BLaER1 treated with 17β-estradiol and CSF1 and Interleukin-3, amounts not matched to agents 10 nM and 100 nM (cell line): ENCODE measurements at regions not wholly inside any gene's neighbourhood (a gene's known extent, or its start where the extent isn't known, plus 50 kb on each side); places are given as distances from the start of the nearest gene placed in this dataset.
A peak's percentile ranks its signal among the peaks of the same experiment; 100 is the strongest.

Experiments used
- H3K27ac ChIP-seq, 11 experiments: shearing (Covaris generic); formaldehyde crosslinking; 2 replicates each; pipeline ENCODE4 v1.8.1; 2022
- H3K27me3 ChIP-seq, 11 experiments: shearing (Covaris generic); formaldehyde crosslinking; 2 replicates each; pipeline ENCODE4 v1.8.1; 2022
- H3K36me3 ChIP-seq, 11 experiments: shearing (Covaris generic); formaldehyde crosslinking; 2 replicates each; pipeline ENCODE4 v1.8.1; 2022
- H3K4me1 ChIP-seq, 10 experiments: shearing (Covaris generic); formaldehyde crosslinking; 2 replicates each; pipeline ENCODE4 v1.8.1; 2022
- H3K4me2 ChIP-seq, 11 experiments: shearing (Covaris generic); formaldehyde crosslinking; 2 replicates each; pipeline ENCODE4 v1.8.1; 2022
- H3K4me3 ChIP-seq, 10 experiments: shearing (Covaris generic); formaldehyde crosslinking; 2 replicates each; pipeline ENCODE4 v1.8.1; 2022
- H3K9ac ChIP-seq, 11 experiments: shearing (Covaris generic); formaldehyde crosslinking; 2 replicates each; pipeline ENCODE4 v1.8.1; 2022
- H3K9me3 ChIP-seq, 11 experiments: shearing (Covaris generic); formaldehyde crosslinking; replicated peaks in 1 of 11; 2 replicates each; pipeline ENCODE4 v1.8.1; 2022
- H4K20me1 ChIP-seq, 11 experiments: shearing (Covaris generic); formaldehyde crosslinking; 2 replicates each; pipeline ENCODE4 v1.8.1; 2022
- Cebpa-rat ChIP-seq, 11 experiments: shearing (Covaris generic); IDR thresholded peaks; 2 replicates each; pipeline ENCODE4 v1.8.1; 2022

DNA sequence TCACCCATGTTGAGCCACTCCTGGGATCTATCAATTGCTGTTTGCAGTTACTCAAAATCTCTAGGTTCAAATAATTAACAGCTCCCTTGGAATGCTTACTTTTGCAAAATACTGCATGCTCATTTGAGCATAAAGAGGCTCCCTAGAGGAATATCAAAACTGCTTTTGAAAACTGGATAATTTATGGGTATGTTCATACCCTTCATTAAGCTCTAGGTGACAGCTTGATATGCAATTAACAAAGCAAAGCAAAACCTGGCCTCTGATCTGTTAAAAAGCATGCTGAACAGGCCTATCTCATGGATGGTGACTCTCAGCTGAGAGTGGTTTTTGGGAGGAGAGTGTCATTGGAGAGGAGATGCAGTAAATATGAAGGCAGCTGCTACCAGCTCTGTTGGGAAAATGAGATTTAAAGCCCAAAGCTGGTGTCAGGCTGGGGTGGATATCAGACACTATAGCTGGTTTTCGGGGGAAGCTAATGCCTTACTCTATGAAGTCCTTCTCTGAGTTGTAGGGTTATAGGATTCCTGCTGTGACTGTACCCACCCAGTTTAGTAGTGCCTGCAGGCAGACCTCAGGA, 110.9 kb downstream of the RASSF10 start:
- no peak overlapping the region for H3K27ac ChIP-seq

DNA sequence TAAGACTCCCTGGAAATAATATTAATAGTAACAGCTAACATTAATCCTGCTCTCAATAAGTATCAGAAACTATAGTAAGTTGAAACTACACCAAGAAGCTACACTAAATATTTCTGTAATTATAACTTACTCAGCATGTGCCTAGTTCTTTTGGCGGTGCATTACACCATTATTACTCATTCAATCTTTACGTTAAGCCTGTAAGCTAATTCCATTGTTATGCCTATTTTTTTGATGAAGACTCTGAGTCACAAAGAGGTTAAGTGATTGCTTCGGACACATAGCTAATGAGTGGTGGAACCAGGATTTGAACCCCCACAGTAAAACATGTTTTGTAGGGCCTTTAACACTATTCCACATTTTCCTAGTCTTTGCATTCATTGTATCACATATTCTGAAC, 111.6 kb downstream of the RASSF10 start:
- Histone ChIP-seq H3K9ac (no peak overlapping the region), H3K27ac (no peak overlapping the region), H3K4me2 (no peak overlapping the region), H3K9me3 (peaks cover 6 to 20% (median 8%) of the 10 kb centered on the region in 11 experiments; a peak in 19 of 22 replicates), H3K36me3 (no peaks in the 10 kb centered on the region), H3K4me3 (no peak overlapping the region), H3K4me1 (peaks cover 0 to 23% (median 8%) of the 10 kb centered on the region in 10 experiments; a peak in 10 of 20 replicates), H3K27me3 (no peaks in the 10 kb centered on the region), H4K20me1 (no peaks in the 10 kb centered on the region)
- TF ChIP-seq Cebpa-rat (IDR thresholded peaks at IDR 0.05) = no peak

More for the DNA sequence above, 110.9 kb downstream of the RASSF10 start:
- Histone ChIP-seq H3K27me3 (no peaks in the 10 kb centered on the region), H3K9me3 (peaks cover 6 to 13% (median 8%) of the 10 kb centered on the region in 11 experiments; a peak in 19 of 22 replicates), H3K4me1 (peaks cover 0 to 27% (median 8%) of the 10 kb centered on the region in 10 experiments; a peak in 10 of 20 replicates), H3K4me2 (peak overlapping the region in 4 of 11 experiments; percentile 6 to 56 (median 44); a peak in 3 of 22 replicates), H3K9ac (no peak overlapping the region), H4K20me1 (no peaks in the 10 kb centered on the region), H3K36me3 (no peaks in the 10 kb centered on the region), H3K4me3 (no peak overlapping the region)
- TF ChIP-seq Cebpa-rat (IDR thresholded peaks at IDR 0.05) = no peak

DNA sequence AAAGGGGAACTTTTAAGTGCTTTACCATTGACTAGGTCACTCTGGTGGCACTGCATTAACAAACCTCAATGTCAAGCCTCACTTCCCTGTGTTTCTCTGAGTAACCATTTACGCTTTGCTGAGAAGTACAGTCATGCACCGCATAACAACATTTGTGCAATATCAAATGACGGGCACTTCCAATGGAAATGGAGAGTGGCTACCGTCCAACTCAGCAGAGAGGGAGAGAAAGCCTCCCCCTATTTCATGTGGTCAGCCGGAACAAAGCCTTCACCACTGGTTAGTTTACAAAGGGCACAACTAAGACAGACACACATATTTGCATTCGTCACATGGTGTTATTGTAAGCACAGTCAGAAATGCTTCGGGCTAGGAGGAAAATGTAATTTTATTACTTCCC, 117.3 kb downstream of the RASSF10 start:
- Histone ChIP-seq H3K27ac (no peak overlapping the region), H4K20me1 (no peaks in the 10 kb centered on the region), H3K27me3 (no peaks in the 10 kb centered on the region; a peak in 1 of 22 replicates), H3K4me3 (no peak overlapping the region), H3K4me1 (peaks cover 0 to 11% (median 0%) of the 10 kb centered on the region in 10 experiments; a peak in 5 of 20 replicates), H3K4me2 (peak overlapping the region in 3 of 11 experiments; percentile 3 to 27 (median 4); a peak in 1 of 22 replicates), H3K36me3 (no peaks in the 10 kb centered on the region), H3K9me3 (peaks cover 8 to 44% (median 33%) of the 10 kb centered on the region in 11 experiments; a peak in 21 of 22 replicates), H3K9ac (no peak overlapping the region)
- TF ChIP-seq Cebpa-rat (IDR thresholded peaks at IDR 0.05) = no peak

DNA sequence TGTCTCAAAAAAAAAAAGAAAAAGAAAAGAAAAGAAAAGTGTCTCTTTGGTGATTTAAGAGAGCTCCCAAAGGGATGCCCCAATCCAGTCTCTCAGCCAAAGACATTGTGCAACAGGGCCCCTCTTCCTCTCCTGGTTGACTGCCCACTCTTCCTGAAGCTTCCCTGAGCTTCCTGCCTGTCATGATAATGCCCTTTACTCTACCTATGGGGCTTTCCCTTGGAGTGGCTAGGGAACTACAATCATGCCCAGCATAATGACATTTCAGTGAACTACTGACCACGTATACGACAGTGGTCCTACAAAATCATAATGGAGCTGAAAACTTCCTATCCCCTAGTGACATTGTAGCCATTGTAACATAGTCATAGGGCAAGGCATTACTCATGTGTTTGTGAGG, 118.0 kb downstream of the RASSF10 start:
- H3K4me1 ChIP-seq = peaks cover 0 to 16% (median 4%) of the 10 kb centered on the region in 10 experiments; a peak in 14 of 20 replicates
- H3K9ac ChIP-seq = no peak overlapping the region
- H3K36me3 ChIP-seq = no peaks in the 10 kb centered on the region
- H3K9me3 ChIP-seq = peaks cover 8 to 51% (median 39%) of the 10 kb centered on the region in 11 experiments; a peak in 21 of 22 replicates
- H3K27ac ChIP-seq = no peak overlapping the region
- H3K4me2 ChIP-seq = peak overlapping the region in 4 of 11 experiments; percentile 3 to 27 (median 7); a peak in 1 of 22 replicates
- H3K27me3 ChIP-seq = no peaks in the 10 kb centered on the region; a peak in 1 of 22 replicates
- no peak overlapping the region for H3K4me3 ChIP-seq
- TF ChIP-seq Cebpa-rat (IDR thresholded peaks at IDR 0.05) = no peak
- no peaks in the 10 kb centered on the region for H4K20me1 ChIP-seq

DNA sequence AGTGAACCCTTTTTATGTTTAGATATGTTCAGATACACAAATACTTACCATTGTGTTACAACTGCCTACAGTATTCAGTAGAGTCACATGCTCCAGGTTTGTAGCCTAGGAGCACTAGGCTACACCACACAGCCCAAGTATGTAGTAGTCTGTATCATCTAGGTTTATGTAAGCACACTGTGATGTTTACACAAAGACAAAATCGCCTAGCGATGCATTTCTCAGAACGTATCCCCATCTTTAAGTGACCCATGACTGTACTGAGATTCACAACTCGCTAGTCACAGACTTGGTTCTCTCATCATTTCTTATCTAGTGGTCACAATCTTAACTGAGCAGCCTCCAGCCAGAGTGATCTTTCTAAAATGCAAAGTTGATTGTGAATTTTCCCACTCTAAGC, 119.2 kb downstream of the RASSF10 start:
- TF ChIP-seq Cebpa-rat (IDR thresholded peaks at IDR 0.05) = no peak
- Histone ChIP-seq H3K27ac (no peak overlapping the region), H3K4me2 (no peak overlapping the region), H3K36me3 (no peaks in the 10 kb centered on the region), H3K9ac (no peak overlapping the region), H4K20me1 (no peaks in the 10 kb centered on the region), H3K27me3 (no peaks in the 10 kb centered on the region; a peak in 1 of 22 replicates), H3K4me3 (no peak overlapping the region), H3K4me1 (peaks cover 6 to 28% (median 16%) of the 10 kb centered on the region in 10 experiments; a peak in 19 of 20 replicates), H3K9me3 (peaks cover 0 to 42% (median 32%) of the 10 kb centered on the region in 11 experiments; a peak in 21 of 22 replicates)

DNA sequence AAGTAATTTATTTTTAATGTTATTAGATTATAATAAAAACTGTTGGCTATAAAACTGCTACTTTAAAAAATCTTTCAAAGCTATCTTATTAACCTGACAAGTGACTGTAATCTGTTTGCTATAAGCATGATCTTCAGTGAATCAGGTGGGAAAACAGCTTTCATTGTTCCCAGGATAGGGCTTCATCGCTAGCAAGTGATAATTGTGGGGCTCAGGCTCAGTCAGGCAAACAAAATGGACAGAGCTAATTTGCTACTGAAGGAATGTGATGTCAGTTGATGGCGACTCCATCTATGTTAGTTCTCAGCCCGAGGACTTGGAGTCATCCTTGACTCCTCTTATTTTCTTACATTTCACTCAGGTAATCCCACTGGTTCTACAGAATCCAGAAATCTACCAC, 125.0 kb downstream of the RASSF10 start:
- H3K9ac ChIP-seq = no peak overlapping the region
- H3K27me3 ChIP-seq = peaks cover 0 to 6% (median 0%) of the 10 kb centered on the region in 11 experiments; a peak in 2 of 22 replicates
- TF ChIP-seq Cebpa-rat (IDR thresholded peaks at IDR 0.05) = no peak
- H4K20me1 ChIP-seq = peaks cover 0 to 14% (median 0%) of the 10 kb centered on the region in 11 experiments; a peak in 2 of 22 replicates
- H3K36me3 ChIP-seq = no peaks in the 10 kb centered on the region
- peaks cover 2 to 28% (median 24%) of the 10 kb centered on the region in 11 experiments; a peak in 20 of 22 replicates for H3K9me3 ChIP-seq
- H3K4me2 ChIP-seq = peak overlapping the region in 10 of 11 experiments; percentile 66 to 90 (median 82); a peak in 18 of 22 replicates
- no peak overlapping the region for H3K27ac ChIP-seq
- H3K4me1 ChIP-seq = peaks cover 27 to 66% (median 57%) of the 10 kb centered on the region in 10 experiments
- no peak overlapping the region; a peak in 1 of 20 replicates for H3K4me3 ChIP-seq

DNA sequence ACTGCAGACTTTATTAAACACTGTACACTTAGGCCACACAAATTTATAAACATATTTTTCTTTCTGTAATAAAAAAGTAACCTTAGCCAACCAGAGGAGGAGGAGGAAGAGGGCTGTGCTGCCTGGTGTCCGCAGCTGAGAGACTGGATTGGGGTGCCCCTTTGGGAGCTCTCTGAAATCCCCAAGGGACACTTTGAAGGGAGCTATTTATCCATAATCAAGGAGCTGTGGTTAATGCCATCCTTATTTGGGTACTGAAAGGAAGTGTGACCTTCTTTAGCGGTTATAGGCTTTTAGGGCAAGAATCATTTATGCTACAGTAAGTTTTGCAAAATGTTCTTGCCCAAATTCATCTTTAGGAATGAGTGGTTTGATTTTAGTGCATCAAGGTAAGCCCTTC, 125.8 kb downstream of the RASSF10 start:
- peaks cover 6 to 31% (median 28%) of the 10 kb centered on the region in 11 experiments; a peak in 20 of 22 replicates for H3K9me3 ChIP-seq
- peak overlapping the region; percentile 51 to 90 (median 81) for H3K4me2 ChIP-seq
- H3K27me3 ChIP-seq = peaks cover 0 to 6% (median 0%) of the 10 kb centered on the region in 11 experiments; a peak in 2 of 22 replicates
- H3K36me3 ChIP-seq = no peaks in the 10 kb centered on the region
- no peak overlapping the region; a peak in 1 of 22 replicates for H3K9ac ChIP-seq
- no peak for TF ChIP-seq Cebpa-rat (IDR thresholded peaks at IDR 0.05)
- peak overlapping the region in 2 of 10 experiments; percentile 21 to 43; a peak in 2 of 20 replicates for H3K4me3 ChIP-seq
- H4K20me1 ChIP-seq = peaks cover 0 to 14% (median 0%) of the 10 kb centered on the region in 11 experiments; a peak in 2 of 22 replicates
- H3K4me1 ChIP-seq = peaks cover 27 to 71% (median 59%) of the 10 kb centered on the region in 10 experiments
- no peak overlapping the region for H3K27ac ChIP-seq

DNA sequence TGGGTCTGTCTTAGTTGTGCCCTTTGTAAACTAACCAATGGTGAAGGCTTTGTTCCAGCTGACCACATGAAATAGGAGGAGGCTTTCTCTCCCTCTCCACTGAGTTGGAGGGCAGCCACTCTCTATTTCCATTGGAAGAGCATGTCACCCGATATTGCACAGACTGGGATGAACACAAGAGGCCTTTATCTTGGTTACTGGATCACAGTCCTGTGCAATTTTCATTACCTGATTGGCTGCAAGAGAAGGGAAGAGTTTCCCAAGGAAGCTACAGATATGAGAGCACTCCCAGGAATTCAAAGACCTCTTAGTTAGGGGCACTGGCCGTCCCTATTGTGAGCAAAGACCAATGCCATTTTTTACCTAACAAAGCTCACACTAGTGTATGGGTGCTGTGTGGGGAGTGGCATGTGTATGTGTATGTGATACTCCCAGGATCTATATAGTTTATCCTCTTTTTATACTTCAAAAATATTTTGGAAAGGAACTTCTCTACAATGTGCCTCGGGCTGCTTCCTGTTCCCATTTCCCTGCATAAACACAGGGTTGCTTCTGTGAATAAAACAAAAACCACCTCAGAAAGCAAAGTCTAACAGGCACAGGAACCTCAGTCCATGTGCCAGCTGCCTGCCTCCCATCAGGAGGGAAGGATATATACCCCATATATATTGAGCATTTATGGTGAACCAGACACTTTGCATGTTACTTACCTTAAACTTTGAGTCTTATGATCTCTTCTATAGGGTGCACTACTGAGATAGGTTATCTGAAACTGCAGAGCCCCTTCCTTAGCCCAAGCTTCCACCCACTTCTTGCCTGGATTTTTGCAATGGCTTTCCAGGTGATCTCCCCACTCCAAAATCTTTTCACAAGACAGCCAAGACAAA, 126.5 kb downstream of the RASSF10 start:
- Histone ChIP-seq H3K27ac (no peak overlapping the region), H3K9me3 (peaks cover 6 to 25% (median 22%) of the 10 kb centered on the region in 11 experiments; a peak in 20 of 22 replicates)
- TF ChIP-seq Cebpa-rat (IDR thresholded peaks at IDR 0.05) = no peak

More for the DNA sequence above, 126.5 kb downstream of the RASSF10 start:
- Histone ChIP-seq H3K4me1 (peaks cover 33 to 79% (median 67%) of the 10 kb centered on the region in 10 experiments), H3K36me3 (no peaks in the 10 kb centered on the region), H4K20me1 (peaks cover 0 to 14% (median 0%) of the 10 kb centered on the region in 11 experiments; a peak in 2 of 22 replicates), H3K9ac (no peak overlapping the region), H3K4me2 (peak overlapping the region; percentile 51 to 90 (median 81)), H3K4me3 (peak overlapping the region in 2 of 10 experiments; percentile 21 to 43; a peak in 2 of 20 replicates), H3K27me3 (peaks cover 0 to 13% (median 0%) of the 10 kb centered on the region in 11 experiments; a peak in 3 of 22 replicates)
